ENCODE measurements at regions not wholly inside any gene's neighbourhood (a gene's known extent, or its start where the extent isn't known, plus 50 kb on each side); places are given as distances from the start of the nearest gene placed in this dataset.

DNA sequence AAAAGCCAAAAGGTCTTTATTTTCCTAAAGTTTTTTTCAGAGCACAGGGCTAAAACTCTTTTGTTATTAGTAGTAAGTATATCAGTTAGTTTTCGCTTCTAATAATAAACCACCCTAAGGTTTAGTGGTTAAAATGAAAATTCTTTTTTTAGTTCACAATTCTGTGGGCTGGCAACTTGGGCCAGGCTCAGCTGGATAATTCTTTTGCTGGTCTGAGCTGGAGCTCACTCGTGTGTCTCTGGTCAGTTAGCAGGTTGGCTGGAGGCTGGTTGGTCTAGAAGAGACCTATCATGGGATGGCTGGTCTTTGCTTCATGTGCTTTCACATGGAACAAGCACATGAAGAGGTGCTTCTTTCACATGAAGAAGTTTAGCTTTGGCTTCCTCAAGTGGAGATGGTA, 227.1 kb upstream of the LCORL start:
- DNase-seq (ENCODE audit: low read depth), result no peak

DNA sequence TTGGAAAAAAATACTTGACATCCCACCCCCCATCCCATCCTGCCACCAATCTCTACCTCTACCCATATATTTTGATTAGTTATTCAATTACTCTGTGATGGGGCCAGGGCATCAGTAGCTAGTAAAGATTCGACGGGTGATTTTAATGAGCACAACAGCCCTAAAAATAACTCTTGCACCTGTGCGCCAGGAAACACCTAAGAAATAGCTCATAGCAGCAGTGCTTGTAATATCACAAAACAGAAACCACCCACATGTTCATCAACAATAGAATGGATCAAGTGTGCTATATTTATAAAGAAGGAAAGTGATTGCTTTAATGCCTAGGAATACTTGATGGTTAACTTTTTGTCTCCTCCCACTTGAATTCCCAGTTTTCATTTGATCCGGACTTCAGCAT, 225.6 kb upstream of the LCORL start:
- no peak for DNase-seq (ENCODE audit: low read depth)

DNA sequence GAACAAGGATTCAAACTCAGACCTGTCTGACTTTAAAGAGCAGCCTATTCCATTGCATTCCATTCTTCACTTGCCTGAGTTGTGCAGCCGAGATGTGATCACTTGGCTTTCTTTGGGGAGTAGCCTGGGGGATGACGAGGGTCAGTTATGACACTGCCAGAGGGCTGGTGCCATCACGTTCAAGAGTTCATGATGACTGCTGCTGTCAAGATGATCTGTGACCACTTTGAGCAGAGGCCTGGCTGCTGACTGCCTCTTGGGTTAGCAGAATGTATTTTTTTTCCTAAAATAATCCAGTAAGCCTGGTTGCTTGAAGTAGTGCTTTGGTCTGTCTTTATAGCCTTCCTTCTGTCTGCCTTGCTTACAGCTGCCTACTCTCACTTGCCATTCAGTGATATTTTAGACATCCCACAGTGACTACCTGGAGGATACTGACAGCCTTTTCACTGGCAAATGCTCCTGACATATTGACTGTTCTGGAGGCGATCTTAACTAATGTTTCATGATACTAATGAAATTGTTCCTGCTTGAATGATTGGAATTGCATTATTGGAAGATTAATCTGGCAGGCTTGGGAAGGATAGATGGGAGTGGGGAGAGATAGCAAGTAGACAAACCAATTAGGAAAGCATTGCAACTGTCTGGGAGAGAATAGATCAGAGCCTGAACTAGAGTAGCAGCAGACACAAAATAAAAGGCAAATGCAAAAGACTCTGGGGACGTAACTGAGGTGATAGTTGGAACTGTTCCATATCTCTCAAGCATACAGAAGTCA, 221.6 kb upstream of the LCORL start:
- DNase-seq (ENCODE audit: low read depth), result no peak

DNA sequence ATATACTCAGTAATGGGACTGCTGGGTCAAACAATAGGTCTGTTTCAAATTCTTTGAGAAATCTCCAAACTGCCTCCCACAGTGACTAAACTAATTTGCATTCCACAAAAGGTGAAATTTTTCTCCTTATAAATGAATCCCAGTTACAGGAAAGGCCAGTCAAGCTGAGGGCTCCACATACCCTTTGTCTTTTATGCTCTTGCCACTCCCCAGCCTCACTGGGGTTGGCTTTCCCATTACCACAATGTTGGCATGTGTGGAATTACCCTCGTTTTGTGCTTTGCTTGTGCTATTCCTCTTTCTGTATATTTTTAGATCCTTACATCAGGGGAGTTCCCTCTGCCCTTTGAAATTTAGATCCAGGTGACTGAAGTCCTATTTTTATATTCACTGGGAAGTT, 220.2 kb upstream of the LCORL start:
- no peak for DNase-seq (ENCODE audit: low read depth)

DNA sequence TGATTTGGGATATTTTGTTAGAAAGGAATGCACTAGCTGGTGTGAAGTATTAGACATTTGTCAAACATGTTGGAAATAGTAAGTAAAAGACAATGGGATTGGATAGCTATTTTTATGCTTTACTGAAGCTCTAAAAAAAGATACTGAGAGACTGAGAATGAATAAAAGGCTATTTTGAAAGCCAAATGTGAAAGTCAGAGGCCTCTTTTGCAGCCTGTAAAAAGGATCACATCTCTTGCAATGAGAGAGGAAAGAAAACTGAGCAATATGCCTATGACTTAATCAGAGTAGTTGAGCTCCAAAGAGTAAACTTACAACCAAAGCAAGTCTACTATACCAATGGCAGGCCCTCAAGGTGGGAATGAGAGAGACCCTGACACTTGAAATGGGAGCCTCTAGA, 212.6 kb upstream of the LCORL start:
- no peak for DNase-seq (ENCODE audit: low read depth)

DNA sequence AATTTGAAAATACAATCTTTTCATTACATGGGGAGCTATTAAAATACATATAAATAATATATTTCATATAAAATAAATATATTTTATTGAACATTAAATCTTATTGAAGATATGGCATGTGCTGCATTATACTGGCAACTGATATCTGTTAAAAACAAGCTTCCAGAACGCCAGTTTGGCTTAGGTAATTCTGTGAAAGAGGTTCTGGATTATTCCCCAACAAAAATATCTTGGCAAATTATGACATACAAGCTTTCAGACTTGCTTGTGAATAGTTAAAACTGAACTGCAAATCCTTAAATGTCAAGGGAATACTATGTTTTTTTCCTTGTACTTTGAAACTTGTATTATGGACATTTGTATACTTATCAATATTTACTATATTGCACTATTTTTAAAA, 210.2 kb upstream of the LCORL start:
- DNase-seq (ENCODE audit: low read depth), result no peak

DNA sequence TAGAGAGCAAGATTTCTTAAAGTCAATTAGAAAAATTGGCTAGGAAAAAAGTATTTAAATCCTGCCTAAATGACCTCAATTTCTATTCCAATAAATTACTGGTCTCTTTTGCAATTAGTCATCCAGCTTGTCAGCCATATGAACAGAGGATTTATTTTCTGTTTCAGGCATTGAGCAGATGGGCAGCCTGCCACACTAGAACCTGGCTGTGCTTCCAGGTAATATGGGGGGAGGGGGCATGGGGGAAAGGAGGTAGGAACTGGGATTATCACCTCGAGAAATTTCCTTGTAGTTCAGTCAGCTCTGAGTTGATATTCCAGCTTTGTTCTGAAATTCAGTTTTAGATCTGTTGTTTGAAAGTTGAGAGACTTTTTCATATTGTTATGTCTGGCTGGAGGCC, 206.3 kb upstream of the LCORL start:
- DNase-seq (ENCODE audit: low read depth), result no peak

DNA sequence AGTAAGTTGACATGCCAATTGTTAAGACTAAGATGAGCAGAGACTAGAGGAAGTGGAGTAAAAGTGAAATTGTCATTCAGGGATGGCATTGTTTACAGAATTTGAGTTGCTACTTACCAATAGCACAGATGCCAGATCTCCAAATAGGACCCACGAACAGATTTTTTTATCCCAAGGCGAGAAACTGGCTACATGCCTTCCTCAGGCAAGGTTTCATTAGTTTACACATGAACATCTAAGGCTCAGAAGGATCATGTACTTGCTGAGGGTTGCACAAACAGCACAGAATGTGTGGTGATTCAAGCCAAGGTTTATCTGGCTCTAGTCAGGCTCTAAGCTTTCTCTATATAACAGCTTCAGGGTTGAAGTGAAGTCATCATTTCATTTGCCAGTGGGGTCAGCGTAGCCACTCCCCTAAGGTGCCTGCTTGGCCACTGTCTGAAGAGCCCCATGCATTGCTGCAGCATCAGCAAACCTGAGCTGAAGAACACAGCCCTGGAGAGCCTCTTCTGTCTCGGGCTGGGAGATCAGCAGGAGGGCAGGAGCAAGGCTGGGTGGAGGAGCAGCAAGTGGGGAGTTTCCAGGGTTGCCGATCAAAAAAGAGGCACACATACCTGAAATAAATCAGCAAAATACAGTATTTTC, 193.0 kb upstream of the LCORL start:
- DNase-seq (ENCODE audit: low read depth), result no peak

DNA sequence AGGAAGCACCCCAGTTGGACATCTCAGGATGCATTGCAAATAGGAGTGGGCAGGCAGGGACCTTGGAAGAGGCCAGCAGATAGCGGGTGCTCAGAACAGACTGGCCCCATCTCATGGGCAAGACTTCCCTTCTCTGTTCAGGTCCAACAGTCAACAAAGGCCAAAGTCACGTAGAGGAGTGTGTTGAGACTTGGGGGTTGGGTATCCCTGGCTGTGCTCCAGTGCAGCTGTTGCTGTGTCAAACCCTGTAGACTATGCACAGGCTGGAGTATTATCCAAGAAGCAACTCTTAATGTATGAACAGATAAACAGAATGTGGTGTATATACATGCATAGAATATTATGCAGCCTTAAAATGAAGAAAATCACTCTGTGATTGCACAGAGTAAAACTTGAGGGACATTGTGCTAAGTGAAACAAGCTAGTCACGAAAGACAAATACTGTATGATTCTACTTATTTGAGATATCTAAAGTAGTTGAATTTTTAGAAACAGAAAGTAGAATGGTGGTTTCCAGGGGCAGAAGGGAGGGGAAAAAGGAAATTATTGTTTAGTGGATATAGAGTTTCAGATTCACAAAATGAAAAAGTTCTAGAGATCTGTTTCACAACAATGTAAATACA, 192.1 kb upstream of the LCORL start:
- DNase-seq (ENCODE audit: low read depth), result no peak

DNA sequence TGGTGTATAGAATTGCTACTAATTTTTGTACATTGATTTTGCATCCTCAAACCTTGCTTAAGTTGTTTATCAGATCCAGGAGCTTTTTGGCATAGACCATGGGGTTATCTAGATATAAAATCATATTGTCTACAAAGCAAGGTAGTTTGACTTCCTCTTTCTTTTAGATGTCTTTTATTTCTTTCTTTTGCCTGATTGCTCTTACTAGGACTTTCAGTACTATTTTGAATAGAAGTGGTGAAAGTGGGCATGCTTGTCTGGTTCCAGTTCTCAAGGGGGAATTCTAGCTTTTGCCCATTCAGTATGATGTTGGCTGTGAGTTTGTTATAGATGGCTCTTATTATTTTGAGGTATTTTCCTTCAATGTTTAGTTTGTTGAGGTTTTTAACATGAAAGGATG, 187.9 kb upstream of the LCORL start:
- DNase-seq (ENCODE audit: low read depth), result no peak

DNA sequence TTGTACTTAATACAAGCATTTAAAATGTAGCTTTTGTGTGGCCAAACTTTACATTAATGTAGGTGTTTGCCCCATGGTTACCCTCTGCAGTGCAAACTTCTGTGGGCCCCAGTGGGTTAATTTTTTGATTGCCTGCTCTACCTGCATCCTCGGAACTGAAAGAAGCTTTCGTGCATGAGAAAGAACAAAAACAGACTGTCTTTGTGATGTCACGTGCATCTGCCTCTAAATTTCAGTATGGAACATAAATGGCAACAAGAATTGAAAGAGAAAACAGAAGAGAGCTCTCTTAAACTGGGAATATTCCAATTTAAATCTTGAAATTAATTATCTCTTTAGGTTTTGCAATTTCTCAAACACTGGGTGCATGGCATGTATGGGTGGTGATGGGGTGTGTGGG, 182.4 kb upstream of the LCORL start:
- DNase-seq (ENCODE audit: low read depth), result no peak

DNA sequence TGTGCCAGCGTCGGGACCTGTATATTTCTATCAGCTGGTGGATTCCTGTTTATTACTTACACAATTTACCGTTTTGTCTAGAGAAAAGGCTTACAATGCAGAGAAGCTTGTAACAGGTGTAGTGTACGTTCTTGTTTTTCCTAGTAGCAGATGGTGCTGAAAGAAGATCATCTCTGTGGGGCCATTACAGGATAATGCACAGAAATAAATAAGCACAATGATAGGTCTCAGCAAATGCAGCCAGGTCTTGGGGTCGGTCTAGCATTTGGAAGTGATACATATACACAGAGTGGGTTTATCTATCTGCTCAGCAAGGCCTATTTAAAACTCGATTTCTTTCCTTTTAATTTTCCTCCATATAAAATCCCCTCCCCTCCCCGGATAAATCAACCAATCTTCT, 180.9 kb upstream of the LCORL start:
- DNase-seq (ENCODE audit: low read depth), result no peak

DNA sequence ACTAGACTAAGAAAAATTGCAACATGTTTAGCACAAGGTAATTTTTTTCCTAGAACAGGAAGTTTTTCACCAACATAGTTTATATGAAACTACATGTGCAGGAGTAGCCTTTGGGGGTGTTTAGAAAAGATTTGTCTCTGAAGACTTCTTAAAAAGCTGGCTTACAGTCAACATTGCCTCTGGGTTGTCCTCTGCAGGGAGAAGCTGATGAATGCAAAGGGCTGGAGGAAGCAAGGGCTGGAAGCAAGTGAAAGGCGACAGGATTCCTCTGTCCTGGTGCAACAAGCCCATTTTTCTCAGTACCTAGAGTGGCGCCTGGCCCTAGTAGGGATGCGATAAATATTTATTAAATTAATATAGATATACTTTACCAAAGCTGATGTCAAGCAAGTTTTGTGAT, 180.3 kb upstream of the LCORL start:
- DNase-seq (ENCODE audit: low read depth), result no peak

DNA sequence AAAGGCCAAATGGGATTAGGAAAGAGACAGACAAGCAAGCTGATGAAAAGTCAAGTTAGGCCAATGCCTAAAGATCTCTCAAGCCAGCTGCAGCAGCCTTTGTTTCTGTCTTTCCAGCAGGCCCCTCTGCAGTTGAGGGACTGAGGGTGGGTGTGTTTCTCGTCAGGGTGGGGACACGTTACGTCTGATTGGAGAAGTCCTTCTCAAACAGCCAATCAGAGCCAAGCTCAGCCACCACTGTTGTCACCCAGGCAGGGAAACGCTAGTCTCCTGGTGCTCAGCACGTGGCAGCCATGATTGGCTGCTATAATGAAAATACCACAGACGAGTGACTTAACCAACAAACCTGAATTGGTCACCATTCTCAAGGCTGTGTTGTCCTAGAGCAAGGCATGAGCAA, 177.1 kb upstream of the LCORL start:
- no peak for DNase-seq (ENCODE audit: low read depth)

DNA sequence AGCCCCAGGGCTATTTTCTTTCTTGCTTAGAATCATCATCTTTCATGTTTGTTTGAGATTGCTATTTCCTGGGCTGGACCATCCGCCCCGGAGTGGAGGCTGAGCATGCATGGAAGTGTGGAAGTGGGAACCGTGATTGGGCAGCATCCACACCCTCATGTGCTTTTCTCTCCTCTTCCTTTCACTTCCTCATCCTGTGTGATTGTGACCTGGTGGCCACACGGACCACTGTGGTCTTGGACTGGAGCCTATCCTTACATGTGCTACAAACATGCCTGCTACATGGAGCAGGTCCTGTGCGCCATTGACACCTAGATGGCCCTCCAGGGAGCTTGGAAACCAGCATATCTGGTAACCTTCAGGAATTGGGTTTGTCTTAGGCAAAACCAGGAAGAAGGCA, 175.9 kb upstream of the LCORL start:
- no peak for DNase-seq (ENCODE audit: low read depth)

DNA sequence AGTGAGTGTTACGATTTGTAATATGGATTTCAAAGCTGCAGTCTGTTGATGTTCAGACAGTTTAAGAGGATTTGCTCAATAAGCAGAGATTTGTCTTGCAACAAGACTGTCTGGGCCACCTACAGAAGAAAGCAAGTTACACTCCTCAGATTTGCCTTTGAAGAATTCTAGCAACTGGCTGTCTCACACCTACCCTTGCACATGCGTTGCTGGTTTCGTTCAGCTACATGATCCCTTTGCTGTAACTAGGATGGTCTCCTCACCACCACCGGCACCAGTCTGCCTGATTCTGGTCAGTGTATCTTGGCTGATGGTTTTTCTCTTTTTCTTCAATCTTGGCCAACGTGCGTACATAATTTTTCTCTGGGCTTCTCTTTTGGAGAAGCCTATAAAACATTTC, 172.7 kb upstream of the LCORL start:
- no peak for DNase-seq (ENCODE audit: low read depth)

DNA sequence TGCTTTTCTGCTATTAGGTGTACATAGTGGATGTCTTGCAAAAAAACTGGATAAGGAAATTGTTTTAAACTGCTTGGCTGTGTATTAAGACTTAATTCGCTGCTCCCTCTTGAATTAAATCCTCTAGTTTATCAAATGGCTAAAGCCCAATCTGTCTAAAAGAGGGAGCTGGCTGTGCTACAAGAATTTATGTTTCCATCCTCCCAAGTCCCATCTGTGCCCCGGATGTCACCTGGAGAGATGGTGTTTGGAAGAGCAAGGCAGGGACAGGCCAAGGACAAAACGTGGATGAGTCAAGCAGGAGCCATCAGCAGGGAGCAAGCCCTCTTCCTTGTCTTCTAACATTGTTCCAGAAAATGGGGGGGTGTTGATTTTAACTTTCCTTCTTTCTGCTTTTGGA, 171.3 kb upstream of the LCORL start:
- DNase-seq (ENCODE audit: low read depth), result no peak

DNA sequence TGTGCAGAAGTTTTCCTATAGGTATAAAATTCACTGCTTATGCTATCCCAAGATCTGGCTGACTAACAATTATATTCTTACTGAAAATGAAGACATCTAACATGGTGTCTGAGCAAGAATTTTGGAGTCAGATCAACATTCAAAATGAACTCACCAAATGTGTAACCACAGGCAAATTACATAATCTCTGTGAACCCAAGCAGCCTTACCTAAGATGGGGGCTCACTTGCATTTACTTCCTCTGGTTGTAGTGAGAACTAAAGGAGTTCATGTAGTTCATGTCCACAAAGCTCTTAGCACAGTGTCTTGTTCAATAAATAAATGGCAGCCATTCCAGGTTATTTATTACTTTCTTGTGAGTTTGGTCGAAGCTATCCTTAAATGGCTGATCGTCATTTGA, 163.9 kb upstream of the LCORL start:
- no peak for DNase-seq (ENCODE audit: low read depth)

DNA sequence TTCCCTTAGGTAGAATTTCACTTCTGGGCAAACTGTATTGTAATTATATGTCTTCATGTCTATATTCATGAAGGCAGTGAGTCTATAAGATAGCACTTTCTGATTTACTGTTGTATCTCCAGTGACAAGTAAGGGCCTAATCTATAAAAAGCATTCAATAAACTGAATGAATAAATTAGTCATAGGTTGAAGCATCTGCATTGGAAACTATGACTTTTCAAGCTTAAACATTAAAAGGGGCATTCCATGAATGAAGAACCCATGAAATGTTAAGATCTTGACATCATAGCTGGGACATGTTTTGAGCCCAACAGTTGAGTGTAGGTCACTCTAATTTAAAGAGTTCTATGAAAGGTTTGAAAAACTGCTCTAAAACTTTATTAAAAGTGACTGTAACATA, 159.3 kb upstream of the LCORL start:
- no peak for DNase-seq (ENCODE audit: low read depth)

DNA sequence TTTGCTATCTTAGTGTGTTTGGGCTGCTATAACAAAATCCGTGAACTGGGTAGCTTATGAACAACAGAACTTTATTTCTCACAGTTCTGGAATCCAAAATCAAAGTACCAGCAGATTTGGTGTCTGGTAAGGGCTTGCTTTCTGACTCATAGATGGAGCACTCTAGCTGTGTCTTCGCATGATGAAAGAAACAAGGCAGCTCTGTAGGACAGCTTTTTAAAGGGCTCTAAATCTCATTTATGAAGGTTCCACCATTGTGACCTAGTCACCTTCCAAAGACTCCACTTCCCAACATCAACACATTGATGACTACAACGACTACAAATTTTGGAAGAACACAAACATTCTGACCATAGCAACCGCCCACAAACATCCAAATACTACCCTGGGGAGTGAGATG, 158.6 kb upstream of the LCORL start:
- no peak for DNase-seq (ENCODE audit: low read depth)

DNA sequence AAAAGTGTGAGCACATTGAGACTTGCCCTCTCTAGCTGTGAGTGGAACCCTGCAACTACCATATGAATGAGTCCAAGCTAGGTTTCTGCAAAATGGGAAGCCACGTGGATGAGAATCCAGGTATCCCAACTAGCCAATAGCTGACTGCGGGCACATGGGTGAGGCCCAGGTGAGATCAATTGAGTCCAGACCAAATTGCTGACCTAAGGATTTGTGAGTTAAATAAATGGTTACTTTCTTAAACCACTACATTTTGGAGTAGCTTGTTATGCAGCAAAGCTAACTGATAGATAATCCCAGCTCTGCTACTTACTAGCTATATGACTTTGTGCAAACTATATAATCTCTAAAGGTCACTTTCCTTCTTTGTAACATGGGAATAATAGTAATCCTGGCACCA, 150.3 kb upstream of the LCORL start:
- no peak for DNase-seq (ENCODE audit: low read depth)

DNA sequence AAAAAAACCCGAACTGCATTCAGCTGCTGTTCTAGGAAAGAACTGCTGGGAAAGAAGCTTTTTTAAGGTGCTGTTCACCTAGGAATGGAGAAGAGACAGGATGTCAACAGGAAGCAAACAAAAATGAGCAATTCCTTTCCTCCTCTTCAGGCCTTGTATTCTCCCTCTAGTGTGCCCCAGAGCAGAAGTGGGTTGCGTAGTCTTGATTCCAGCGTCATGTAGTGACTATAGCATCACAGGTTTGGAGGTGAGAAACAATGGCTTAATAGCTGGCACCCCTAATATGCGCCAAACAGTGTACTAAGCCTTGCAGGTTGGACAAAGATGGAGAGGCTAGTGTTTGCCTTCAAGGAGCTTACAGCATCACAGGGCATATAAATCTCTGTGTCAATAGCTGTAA, 146.3 kb upstream of the LCORL start:
- DNase-seq (ENCODE audit: low read depth), result no peak

DNA sequence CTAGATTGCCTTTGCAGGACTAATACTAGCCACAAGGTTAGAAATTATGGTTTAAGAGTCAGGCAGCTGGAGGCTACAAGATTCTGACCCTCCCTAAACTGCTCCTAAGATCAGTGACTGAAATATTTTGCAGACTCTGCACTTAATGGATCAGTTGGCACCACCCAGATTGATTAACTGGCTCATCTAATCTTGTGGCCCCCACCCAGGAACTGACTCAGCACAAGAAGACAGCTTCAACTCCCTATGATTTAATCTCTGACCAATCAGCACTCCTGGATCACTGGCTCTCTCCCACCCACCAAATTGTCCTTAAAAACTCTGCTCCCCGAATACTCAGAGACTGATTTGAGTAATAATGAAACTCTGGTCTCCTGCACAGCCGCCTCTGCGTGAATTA, 145.4 kb upstream of the LCORL start:
- DNase-seq (ENCODE audit: low read depth), result no peak

DNA sequence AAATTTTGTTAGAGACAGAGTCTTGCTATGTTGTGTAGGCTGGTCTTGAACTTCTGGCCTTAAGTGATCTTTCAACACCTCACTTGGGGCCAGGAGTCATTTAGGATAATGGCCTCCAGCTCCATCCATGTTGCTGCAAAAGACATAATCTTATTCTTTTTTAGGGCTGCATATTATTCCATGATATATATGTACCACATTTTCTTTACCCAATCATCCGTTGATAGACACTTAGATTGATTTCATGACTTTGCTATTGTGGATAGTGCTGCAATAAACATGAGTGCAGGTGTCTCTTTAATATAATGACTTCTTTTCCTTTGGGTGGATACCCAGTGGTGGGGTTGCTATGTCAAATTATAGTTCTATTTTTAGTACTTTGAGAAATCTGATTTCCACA, 140.9 kb upstream of the LCORL start:
- no peak for DNase-seq (ENCODE audit: low read depth)
